MM.1S (cell line): ENCODE measurements at regions not wholly inside any gene's neighbourhood (a gene's known extent, or its start where the extent isn't known, plus 50 kb on each side); places are given as distances from the start of the nearest gene placed in this dataset.

ENCODE experiments used
- DNase-seq: peaks from one replicate; pipeline ENCODE4 v3.0.0-alpha.2; 2015
- H2AFZ ChIP-seq: fragments of 300-600 bp; sonication (generic); 2 replicates; pipeline ENCODE4 v1.6.0; 2016; ENCODE audit warnings: antibody characterized with exemption, low read length
- H3F3A ChIP-seq: fragments of 300-600 bp; sonication (generic); 2 replicates; pipeline ENCODE4 v1.6.1; 2016; ENCODE audit warnings: mild to moderate bottlenecking, antibody characterized with exemption, low read length, moderate library complexity, mixed read lengths; ENCODE audit not compliant: insufficient read depth
- H3K27ac ChIP-seq: fragments of 300-600 bp; sonication (generic); 2 replicates; pipeline ENCODE4 v1.5.1; 2016; ENCODE audit warnings: mild to moderate bottlenecking, low read length
- H3K27me3 ChIP-seq: fragments of 300-600 bp; sonication (generic); replicated peaks from 2 replicates; pipeline ENCODE4 v1.6.0; 2016; ENCODE audit warnings: low read length; ENCODE audit not compliant: insufficient read depth
- H3K36me3 ChIP-seq: fragments of 300-600 bp; sonication (generic); replicated peaks from 2 replicates; pipeline ENCODE4 v1.6.1; 2016; ENCODE audit warnings: mild to moderate bottlenecking, low read length, mixed read lengths; ENCODE audit not compliant: insufficient read depth
- H3K4me1 ChIP-seq: fragments of 300-600 bp; sonication (generic); 2 replicates; pipeline ENCODE4 v1.6.1; 2016; ENCODE audit warnings: low read length, mixed read lengths
- H3K4me2 ChIP-seq: fragments of 300-600 bp; sonication (generic); 2 replicates; pipeline ENCODE4 v1.6.0; 2016; ENCODE audit warnings: low read depth, low read length
- H3K4me3 ChIP-seq: fragments of 300-600 bp; sonication (generic); 2 replicates; pipeline ENCODE4 v1.5.1; 2016; ENCODE audit warnings: low read length, mixed read lengths
- H3K79me2 ChIP-seq: fragments of 300-600 bp; sonication (generic); 2 replicates; pipeline ENCODE4 v1.6.1; 2016; ENCODE audit warnings: mixed run types, low read length, mixed read lengths
- H3K9ac ChIP-seq: fragments of 300-600 bp; sonication (generic); 2 replicates; pipeline ENCODE4 v1.6.1; 2016; ENCODE audit warnings: low read length, mixed read lengths
- H3K9me2 ChIP-seq: fragments of 300-600 bp; sonication (generic); replicated peaks from 2 replicates; pipeline ENCODE4 v1.6.1; 2016; ENCODE audit warnings: mild to moderate bottlenecking, low read length, mixed read lengths; ENCODE audit not compliant: insufficient read depth
- H3K9me3 ChIP-seq: fragments of 300-600 bp; sonication (generic); replicated peaks from 2 replicates; pipeline ENCODE4 v1.6.1; 2016; ENCODE audit warnings: mild to moderate bottlenecking, low read length, mixed read lengths; ENCODE audit not compliant: insufficient read depth
- H4K20me1 ChIP-seq: fragments of 300-600 bp; sonication (generic); 2 replicates; pipeline ENCODE4 v1.6.1; 2016; ENCODE audit warnings: mild to moderate bottlenecking, low read length, moderate library complexity, mixed read lengths; ENCODE audit not compliant: insufficient read depth
- CTCF ChIP-seq: fragments of 300-600 bp; sonication (generic); IDR thresholded peaks from 2 replicates; pipeline ENCODE4 v1.5.1; 2016; ENCODE audit warnings: antibody characterized with exemption, low read length, mixed read lengths
- EZH2 ChIP-seq: fragments of 300-600 bp; sonication (generic); optimal IDR thresholded peaks from 2 replicates; pipeline ENCODE3; 2017; ENCODE audit warnings: low read depth, mild to moderate bottlenecking, antibody characterized with exemption, low read length, mixed read lengths
- EZH2phosphoT487 ChIP-seq: fragments of 300-600 bp; sonication (generic); IDR thresholded peaks from 2 replicates; pipeline ENCODE4 v1.6.1; 2018; ENCODE audit warnings: antibody characterized with exemption, low read length

GRCh38 chr6:110033101-110033500 is 55.0 kb downstream of the GPR6 start:
- Histone ChIP-seq H3K79me2 (no peaks in the 10 kb centered on the region), H4K20me1 (no peaks in the 10 kb centered on the region), H3K4me3 (no peak overlapping the region), H3K9ac (no peak overlapping the region), H3K4me2 (no peak overlapping the region), H3K4me1 (no peaks in the 10 kb centered on the region), H3K27ac (no peak overlapping the region), H2AFZ (no peak overlapping the region), H3K36me3 (no peaks in the 10 kb centered on the region), H3F3A (no peaks in the 10 kb centered on the region), H3K9me2 (no peaks in the 10 kb centered on the region), H3K9me3 (no peaks in the 10 kb centered on the region), H3K27me3 (no peaks in the 10 kb centered on the region)
- TF ChIP-seq EZH2phosphoT487 (no peak), EZH2 (no peak), CTCF (no peak)
- no peak for DNase-seq

DNA sequence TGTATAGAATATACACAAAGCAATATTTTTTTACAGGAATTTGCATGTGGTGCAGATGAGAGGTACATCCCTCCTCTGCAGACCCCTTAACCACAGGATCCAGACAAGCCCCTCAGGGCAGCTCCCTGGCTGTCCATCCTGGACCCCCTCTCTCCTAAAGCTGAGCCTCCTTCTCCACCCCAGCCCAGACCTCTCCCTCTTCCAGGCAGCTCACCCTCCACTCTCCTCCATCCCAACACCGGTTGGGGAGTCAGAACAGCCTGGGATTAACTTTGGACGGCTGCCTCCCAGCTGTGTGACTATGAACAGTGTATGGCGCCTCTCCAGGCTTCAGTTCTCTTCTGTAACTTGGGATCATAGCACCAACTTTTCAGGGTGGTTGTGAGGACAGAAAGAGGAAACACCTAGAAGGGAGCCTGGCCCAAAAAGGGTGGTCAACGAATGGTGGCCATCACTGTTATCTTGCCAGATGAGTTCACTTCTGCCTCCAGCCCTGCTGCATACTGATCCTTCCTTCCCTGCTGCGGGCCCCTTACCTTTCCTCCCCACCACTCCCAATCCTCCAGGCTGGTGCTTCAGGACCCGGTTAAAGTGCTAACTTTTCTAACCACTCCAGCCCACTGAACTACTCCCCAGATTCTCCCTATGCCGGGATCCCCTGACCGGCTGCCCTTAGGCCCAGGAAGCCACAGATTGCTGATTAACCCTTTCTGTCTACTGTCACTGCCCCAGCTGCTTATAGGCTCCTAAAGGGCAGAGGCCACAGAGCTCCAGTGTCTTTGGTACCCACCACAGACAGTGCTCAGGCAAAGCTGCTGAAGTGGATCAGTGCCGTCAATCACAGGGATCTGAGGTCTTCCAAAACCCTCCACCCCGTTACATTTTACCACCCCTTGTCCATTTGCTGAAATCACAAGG is 55.9 kb downstream of the GPR6 start:
- H3K27me3 ChIP-seq: no peaks in the 10 kb centered on the region
- TF ChIP-seq EZH2 (no peak), EZH2phosphoT487 (no peak), CTCF (no peak)
- no peaks in the 10 kb centered on the region for H3K4me1 ChIP-seq
- no peak overlapping the region for H3K4me3 ChIP-seq
- H4K20me1 ChIP-seq: no peaks in the 10 kb centered on the region
- no peaks in the 10 kb centered on the region for H3K9me3 ChIP-seq
- H3F3A ChIP-seq: no peaks in the 10 kb centered on the region
- no peak overlapping the region for H3K4me2 ChIP-seq
- H3K79me2 ChIP-seq: no peaks in the 10 kb centered on the region
- H3K27ac ChIP-seq: no peak overlapping the region
- no peak for DNase-seq
- no peak overlapping the region for H3K9ac ChIP-seq
- H2AFZ ChIP-seq: no peak overlapping the region
- H3K36me3 ChIP-seq: no peaks in the 10 kb centered on the region
- H3K9me2 ChIP-seq: no peaks in the 10 kb centered on the region

DNA sequence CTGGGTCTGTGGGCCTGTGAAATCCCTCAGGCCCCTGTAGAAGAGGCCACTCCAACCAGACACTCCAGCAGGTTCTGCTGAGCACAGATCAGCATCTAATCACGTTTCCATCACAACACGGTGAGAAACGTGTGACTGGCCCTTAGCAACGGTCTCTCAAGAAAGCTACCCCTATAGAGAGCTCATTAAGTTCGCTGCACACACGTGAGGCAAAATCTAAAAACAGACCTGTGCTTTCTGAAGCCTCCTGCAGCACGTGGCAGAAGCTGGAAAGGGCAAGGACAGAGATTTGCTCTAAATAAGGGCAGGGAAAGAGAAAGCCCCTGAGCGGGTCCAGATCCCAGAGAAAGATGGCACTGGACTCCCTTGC is 56.5 kb downstream of the GPR6 start:
- no peak overlapping the region for H2AFZ ChIP-seq
- H3K9ac ChIP-seq: no peak overlapping the region
- H3K4me1 ChIP-seq: no peaks in the 10 kb centered on the region
- no peaks in the 10 kb centered on the region for H3K79me2 ChIP-seq
- no peaks in the 10 kb centered on the region for H3K9me3 ChIP-seq
- H3K4me3 ChIP-seq: no peak overlapping the region
- H3K9me2 ChIP-seq: no peaks in the 10 kb centered on the region
- no peak for DNase-seq
- H3K4me2 ChIP-seq: no peak overlapping the region
- TF ChIP-seq EZH2 (no peak), EZH2phosphoT487 (no peak), CTCF (no peak)
- H3F3A ChIP-seq: no peaks in the 10 kb centered on the region
- H4K20me1 ChIP-seq: no peaks in the 10 kb centered on the region
- H3K27me3 ChIP-seq: no peaks in the 10 kb centered on the region
- no peak overlapping the region for H3K27ac ChIP-seq
- H3K36me3 ChIP-seq: no peaks in the 10 kb centered on the region
